B cell (primary cell): ENCODE measurements at regions not wholly inside any gene's neighbourhood (a gene's known extent, or its start where the extent isn't known, plus 50 kb on each side); places are given as distances from the start of the nearest gene placed in this dataset.

Experiments
- CTCF ChIP-seq: fragments of 200-600 bp; IDR thresholded peaks from one replicate; pipeline ENCODE4 v1.8.0; 2022; ENCODE audit warnings: antibody characterized with exemption, mild to moderate bottlenecking
- EZH2 ChIP-seq: IDR thresholded peaks from 2 replicates; pipeline ENCODE4 v1.6.1; 2012; ENCODE audit warnings: borderline replicate concordance, low read depth, mild to moderate bottlenecking, moderate library complexity, low read length; ENCODE audit not compliant: insufficient read depth, poor library complexity, severe bottlenecking

- TF ChIP-seq CTCF (no peak), EZH2 (no peak)
Measured at GRCh38 chr7:45268013-45268412, 110.4 kb downstream of the RAMP3 start.
